Calu3 (cell line): ENCODE measurements at regions not wholly inside any gene's neighbourhood (a gene's known extent, or its start where the extent isn't known, plus 50 kb on each side); places are given as distances from the start of the nearest gene placed in this dataset.

Experiments
- BruUV-seq: library from RNA; stranded (reverse); fragments of 400-500 nt; replicated peaks from 2 replicates; lab custom pipeline; 2021; lab: Mats Ljungman, UMichigan
- CTCF ChIA-PET: fragments of 300-600 bp; sonication (Branson Sonifier 250); formaldehyde crosslinking; loops from one replicate; lab custom pipeline; 2022; ENCODE audit warnings: antibody characterized with exemption; lab: Charles Lee
- DNase-seq: peaks from one replicate; pipeline ENCODE4 v3.0.0; 2022
- H3K27ac Mint-ChIP-seq: one replicate; pipeline ENCODE4 v1.8.0; 2022; ENCODE audit warnings: mixed read lengths; ENCODE audit not compliant: unreplicated experiment
- H3K27me3 Mint-ChIP-seq: one replicate; pipeline ENCODE4 v1.8.0; 2022; ENCODE audit warnings: mixed read lengths; ENCODE audit not compliant: unreplicated experiment
- H3K36me3 Mint-ChIP-seq: one replicate; pipeline ENCODE4 v1.8.0; 2022; ENCODE audit warnings: mild to moderate bottlenecking, moderate library complexity, mixed read lengths; ENCODE audit not compliant: insufficient read depth, unreplicated experiment
- H3K4me1 Mint-ChIP-seq: one replicate; pipeline ENCODE4 v1.8.0; 2022; ENCODE audit warnings: mild to moderate bottlenecking, low read depth, mixed read lengths; ENCODE audit not compliant: unreplicated experiment
- H3K4me3 Mint-ChIP-seq: one replicate; pipeline ENCODE4 v1.8.0; 2022; ENCODE audit warnings: mild to moderate bottlenecking, low read depth, moderate library complexity, mixed read lengths; ENCODE audit not compliant: unreplicated experiment
- H3K9me3 Mint-ChIP-seq: one replicate; pipeline ENCODE4 v1.8.0; 2022; ENCODE audit warnings: low read depth, mixed read lengths; ENCODE audit not compliant: unreplicated experiment
- intact Hi-C: fragments of 100-400 bp; cut with micrococcal nuclease; formaldehyde crosslinking; loops from one replicate; pipeline ENCODE4 v1.10.0; 2022; ENCODE audit not compliant: unreplicated experiment
- TF ChIP-seq, protein P1 (sequence below): fragments of 200-600 bp; IDR thresholded peaks from one replicate; pipeline ENCODE4 v1.8.0; 2022; ENCODE audit warnings: antibody characterized with exemption; ENCODE audit not compliant: unreplicated experiment

DNA sequence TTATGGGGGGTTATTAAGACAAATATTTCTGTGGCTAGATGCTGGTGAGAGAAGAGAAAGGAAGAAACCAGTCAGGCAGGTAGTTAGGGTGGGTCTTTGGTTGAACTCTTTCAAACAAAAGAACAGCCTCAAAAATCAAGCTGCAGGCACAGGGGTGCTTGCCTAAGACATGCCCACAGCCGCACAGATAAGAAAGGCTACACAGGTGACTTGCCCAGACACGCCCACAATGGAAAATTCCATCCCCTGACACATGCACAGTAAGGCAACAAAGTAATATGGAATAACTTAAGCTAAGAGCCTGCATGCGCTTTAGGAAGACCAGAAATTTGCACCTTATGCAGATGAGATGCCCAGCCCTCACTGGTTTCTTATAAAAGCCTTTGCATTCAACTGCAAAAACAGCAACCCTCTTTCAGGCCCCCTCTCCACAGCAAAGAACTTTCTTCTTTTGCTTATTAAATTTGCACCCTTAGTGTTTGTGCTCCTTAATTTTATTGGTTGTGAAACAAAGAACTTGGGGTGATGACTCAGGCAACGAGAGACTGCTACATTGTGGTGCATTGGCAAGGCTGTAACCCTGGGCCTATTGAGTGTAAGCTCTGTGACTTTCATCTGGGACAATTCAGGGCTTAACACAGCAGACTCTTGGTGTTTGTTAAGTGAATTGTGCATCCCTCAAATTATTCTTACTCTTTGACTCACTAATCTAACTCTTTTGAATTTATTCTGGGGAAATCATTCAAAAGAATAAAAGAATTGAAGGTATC is 149.4 kb downstream of the RPAP3 start:
- Mint-ChIP-seq H3K4me3 (no peak overlapping the region), H3K9me3 (peaks cover 5% of the 10 kb centered on the region), H3K27ac (no peak overlapping the region), H3K36me3 (no peaks in the 10 kb centered on the region), H3K27me3 (no peaks in the 10 kb centered on the region), H3K4me1 (no peaks in the 10 kb centered on the region)
- CTCF ChIA-PET = no interaction called here
- DNase-seq = no peak
- intact Hi-C loops = no loop called here
- BruUV-seq = no TSS peak
- TF ChIP-seq, protein P1, sequence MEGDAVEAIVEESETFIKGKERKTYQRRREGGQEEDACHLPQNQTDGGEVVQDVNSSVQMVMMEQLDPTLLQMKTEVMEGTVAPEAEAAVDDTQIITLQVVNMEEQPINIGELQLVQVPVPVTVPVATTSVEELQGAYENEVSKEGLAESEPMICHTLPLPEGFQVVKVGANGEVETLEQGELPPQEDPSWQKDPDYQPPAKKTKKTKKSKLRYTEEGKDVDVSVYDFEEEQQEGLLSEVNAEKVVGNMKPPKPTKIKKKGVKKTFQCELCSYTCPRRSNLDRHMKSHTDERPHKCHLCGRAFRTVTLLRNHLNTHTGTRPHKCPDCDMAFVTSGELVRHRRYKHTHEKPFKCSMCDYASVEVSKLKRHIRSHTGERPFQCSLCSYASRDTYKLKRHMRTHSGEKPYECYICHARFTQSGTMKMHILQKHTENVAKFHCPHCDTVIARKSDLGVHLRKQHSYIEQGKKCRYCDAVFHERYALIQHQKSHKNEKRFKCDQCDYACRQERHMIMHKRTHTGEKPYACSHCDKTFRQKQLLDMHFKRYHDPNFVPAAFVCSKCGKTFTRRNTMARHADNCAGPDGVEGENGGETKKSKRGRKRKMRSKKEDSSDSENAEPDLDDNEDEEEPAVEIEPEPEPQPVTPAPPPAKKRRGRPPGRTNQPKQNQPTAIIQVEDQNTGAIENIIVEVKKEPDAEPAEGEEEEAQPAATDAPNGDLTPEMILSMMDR = no peak

DNA sequence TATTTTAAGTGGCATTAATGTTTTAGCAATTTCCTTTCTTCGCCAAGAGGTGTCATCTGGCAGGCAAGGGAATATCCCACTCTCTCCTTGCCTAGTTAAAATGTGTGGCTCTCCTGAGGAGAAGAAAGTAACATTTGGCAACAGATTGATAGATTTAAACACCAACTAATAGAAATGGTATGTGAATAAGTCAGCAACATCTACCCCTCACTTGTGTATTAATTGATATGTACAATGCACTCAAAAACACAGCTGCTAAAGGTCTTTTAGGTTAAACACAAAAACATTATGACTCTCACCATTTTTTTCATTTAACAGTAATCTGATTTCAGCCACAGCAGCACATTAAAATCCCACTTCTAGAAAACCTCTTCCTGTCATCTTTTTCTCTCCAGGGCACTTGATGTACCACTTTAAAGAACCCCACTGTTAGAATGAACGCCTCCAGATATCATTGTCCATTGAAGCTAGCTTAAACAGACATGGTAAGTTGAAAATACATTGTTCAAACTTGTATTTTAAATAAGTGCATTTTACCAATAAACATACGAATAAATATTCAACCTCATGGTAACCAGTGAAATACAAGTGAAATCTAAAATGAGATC is 151.7 kb downstream of the RPAP3 start:
- Mint-ChIP-seq H3K4me3 (no peak overlapping the region), H3K36me3 (no peaks in the 10 kb centered on the region), H3K27ac (no peak overlapping the region), H3K27me3 (no peaks in the 10 kb centered on the region), H3K4me1 (no peaks in the 10 kb centered on the region), H3K9me3 (peaks cover 7% of the 10 kb centered on the region)
- BruUV-seq = no TSS peak
- TF ChIP-seq, protein P1 = no peak
- intact Hi-C loops = no loop called here
- CTCF ChIA-PET = no interaction called here
- DNase-seq = no peak

DNA sequence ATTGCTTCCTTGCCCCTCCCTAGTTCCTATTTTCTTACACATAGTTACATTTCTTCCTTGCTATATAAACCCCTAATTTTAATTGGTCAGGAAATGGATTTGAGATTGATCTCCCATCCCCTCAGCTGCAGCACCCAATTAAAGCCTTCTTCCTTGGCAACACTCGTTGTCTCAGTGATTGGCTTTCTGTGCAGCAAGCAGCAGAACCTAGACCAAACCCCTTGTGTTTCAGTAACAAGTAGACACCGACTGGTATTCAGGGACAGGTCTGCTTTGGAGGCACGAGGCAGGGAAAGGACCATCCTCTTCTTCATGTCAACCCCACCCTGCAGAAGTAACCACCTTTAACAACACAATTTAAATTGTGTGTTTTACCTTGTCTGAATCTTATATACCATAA is 152.6 kb downstream of the RPAP3 start:
- H3K36me3 Mint-ChIP-seq = no peaks in the 10 kb centered on the region
- H3K9me3 Mint-ChIP-seq = peaks cover 7% of the 10 kb centered on the region
- no peaks in the 10 kb centered on the region for H3K27me3 Mint-ChIP-seq
- H3K4me3 Mint-ChIP-seq = no peak overlapping the region
- no peak overlapping the region for H3K27ac Mint-ChIP-seq
- BruUV-seq = no TSS peak
- TF ChIP-seq, protein P1 = no peak
- intact Hi-C loops = no loop called here
- DNase-seq = no peak
- CTCF ChIA-PET = no interaction called here
- H3K4me1 Mint-ChIP-seq = no peaks in the 10 kb centered on the region

DNA sequence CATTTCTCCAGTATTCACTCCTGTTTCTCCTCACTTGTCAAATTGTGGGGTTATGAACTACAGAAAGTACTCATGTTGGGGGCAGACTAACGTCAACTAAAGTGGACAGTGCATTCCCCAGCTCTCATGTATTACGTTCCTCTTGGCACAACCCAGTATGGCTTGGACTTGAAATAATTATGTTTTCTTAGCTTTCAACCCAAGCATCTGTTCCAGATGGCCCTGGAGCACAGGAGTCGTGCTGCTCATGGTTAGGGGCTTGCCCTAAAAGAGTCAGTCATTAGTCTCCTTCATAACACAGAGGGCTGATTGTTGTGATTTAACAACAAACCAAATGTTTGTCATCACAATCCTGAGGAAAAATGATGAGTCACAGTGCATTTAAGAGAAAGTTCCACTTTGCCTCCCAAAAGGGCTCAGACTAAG is 154.4 kb downstream of the RPAP3 start:
- BruUV-seq = no TSS peak
- no peak for DNase-seq
- intact Hi-C loops = no loop called here
- H3K4me3 Mint-ChIP-seq = no peak overlapping the region
- no peaks in the 10 kb centered on the region for H3K27me3 Mint-ChIP-seq
- TF ChIP-seq, protein P1 = no peak
- no peaks in the 10 kb centered on the region for H3K36me3 Mint-ChIP-seq
- H3K4me1 Mint-ChIP-seq = no peaks in the 10 kb centered on the region
- CTCF ChIA-PET = no interaction called here
- H3K27ac Mint-ChIP-seq = no peak overlapping the region
- H3K9me3 Mint-ChIP-seq = peaks cover 7% of the 10 kb centered on the region
